GM12878 (cell line): ENCODE measurements at regions not wholly inside any gene's neighbourhood (a gene's known extent, or its start where the extent isn't known, plus 50 kb on each side); places are given as distances from the start of the nearest gene placed in this dataset.

Experiments
- ATAC-seq: fragments of 200-7000 bp; cut with Tn5 transposase; 3 replicates; pipeline ENCODE4 v1.9.1; 2020; ENCODE audit warnings: mild to moderate bottlenecking, moderate library complexity
- BruUV-seq: library from RNA; stranded (reverse); fragments of 400-500 nt; replicated peaks from 2 replicates; lab custom pipeline; 2021; lab: Mats Ljungman, UMichigan
- CTCF ChIA-PET: fragments of 300-600 bp; sonication (Branson Sonifier 250); formaldehyde crosslinking; extraction: SDS; loops from one replicate; lab custom pipeline; 2021; ENCODE audit warnings: inconsistent platforms; lab: Yijun Ruan, JAX
- POLR2A ChIA-PET: fragments of 350-600 bp; formaldehyde crosslinking; extraction: SDS; loops from one replicate; lab custom pipeline; 2021; ENCODE audit warnings: inconsistent platforms; lab: Charles Lee
- RAD21 ChIA-PET: fragments of 300-600 bp; sonication (Branson Sonifier 250); formaldehyde crosslinking; loops from one replicate; lab custom pipeline; 2023; ENCODE audit warnings: antibody characterized with exemption; ENCODE audit not compliant: unreplicated experiment; lab: Charles Lee
- SMC1A ChIA-PET: fragments of 300-600 bp; sonication (Branson Sonifier 250); formaldehyde crosslinking; loops from one replicate; lab custom pipeline; 2023; ENCODE audit not compliant: unreplicated experiment, uncharacterized antibody; lab: Charles Lee
- DNase-seq: peaks from one replicate; pipeline ENCODE4 v3.0.0-alpha.2; 2011; ENCODE audit warnings: low read depth, low spot score
- FAIRE-seq: peaks from 3 replicates; lab custom pipeline; 2011; peaks lifted over from hg19 to GRCh38; lab: Jason Lieb, UNC
- H2AFZ ChIP-seq: 2 replicates; pipeline ENCODE4 v1.6.0; 2011; ENCODE audit warnings: low read depth, low read length, control low read depth; ENCODE audit not compliant: control insufficient read depth
- H3K27ac ChIP-seq: 2 replicates; pipeline ENCODE4 v1.5.1; 2011; ENCODE audit warnings: control low read depth; ENCODE audit not compliant: control insufficient read depth, insufficient read depth
- H3K27me3 ChIP-seq, 2 experiments: replicated peaks in 1 of 2; 2 replicates each; pipeline versions ENCODE4 v1.6.0 to v1.6.1; 2011; ENCODE audit warnings: low read length in 1 of 2; ENCODE audit not compliant: control insufficient read depth in 2 of 2, insufficient read depth in 2 of 2
- H3K36me3 ChIP-seq, 2 experiments: 2 replicates each; pipeline ENCODE4 v1.5.1; 2011; ENCODE audit warnings: low read length in 1 of 2; ENCODE audit not compliant: control insufficient read depth in 2 of 2, insufficient read depth in 2 of 2
- H3K4me1 ChIP-seq: 2 replicates; pipeline ENCODE4 v1.6.1; 2011; ENCODE audit warnings: mild to moderate bottlenecking, low read length, moderate library complexity, mixed read lengths; ENCODE audit not compliant: control insufficient read depth, insufficient read depth
- H3K4me2 ChIP-seq: 2 replicates; pipeline ENCODE4 v1.6.0; 2011; ENCODE audit warnings: control low read depth; ENCODE audit not compliant: control insufficient read depth, insufficient read depth
- H3K4me3 ChIP-seq: fragments of 200-600 bp; sonication (generic); 2 replicates; pipeline ENCODE4 v1.5.1; 2016
- H3K79me2 ChIP-seq: 2 replicates; pipeline ENCODE4 v1.6.0; 2011; ENCODE audit warnings: low read length; ENCODE audit not compliant: control insufficient read depth, insufficient read depth
- H3K9ac ChIP-seq: 2 replicates; pipeline ENCODE4 v1.8.0; 2011; ENCODE audit warnings: low read length, control low read depth, mixed read lengths; ENCODE audit not compliant: control insufficient read depth, insufficient read depth
- H3K9me3 ChIP-seq: replicated peaks from 3 replicates; pipeline ENCODE4 v1.5.1; 2011; ENCODE audit warnings: mild to moderate bottlenecking, low read length; ENCODE audit not compliant: control insufficient read depth, insufficient read depth
- H4K20me1 ChIP-seq: 2 replicates; pipeline ENCODE4 v1.6.0; 2011; ENCODE audit not compliant: control insufficient read depth, insufficient read depth
- BCL3 ChIP-seq: IDR thresholded peaks from 2 replicates; pipeline ENCODE4 v1.6.1; 2011; ENCODE audit warnings: borderline replicate concordance, low read depth, mild to moderate bottlenecking, moderate library complexity, low read length; ENCODE audit not compliant: insufficient read depth, poor library complexity, severe bottlenecking
- CBX5 ChIP-seq: sonication (generic); IDR thresholded peaks from 2 replicates; pipeline ENCODE4 v1.6.1; 2016; ENCODE audit warnings: low read depth, moderate library complexity, mild to moderate bottlenecking, inconsistent platforms
- EED ChIP-seq: sonication (generic); IDR thresholded peaks from 2 replicates; pipeline ENCODE4 v1.6.1; 2016; ENCODE audit warnings: antibody characterized with exemption, low read depth
- EGR1 ChIP-seq, 2 experiments: IDR thresholded peaks; 1 replicate in 1 of 2; 2 replicates in 1 of 2; pipeline ENCODE4 v1.6.1; 2011 to 2012; ENCODE audit warnings: low read depth in 2 of 2, low read length in 2 of 2, borderline replicate concordance in 1 of 2, mild to moderate bottlenecking in 1 of 2, moderate library complexity in 1 of 2
- ESRRA ChIP-seq: IDR thresholded peaks from 2 replicates; pipeline ENCODE4 v1.6.1; 2012; ENCODE audit warnings: mild to moderate bottlenecking, low read length, improper control_type of control experiment
- FOXK2 ChIP-seq: fragments of 450-650 bp; IDR thresholded peaks from 2 replicates; pipeline ENCODE4 v1.6.1; 2017; ENCODE audit warnings: mild to moderate bottlenecking, moderate library complexity
- JUNB ChIP-seq: IDR thresholded peaks from 2 replicates; pipeline ENCODE4 v1.6.1; 2016; ENCODE audit warnings: antibody characterized with exemption, mild to moderate bottlenecking
- NBN ChIP-seq: fragments of 450-650 bp; IDR thresholded peaks from 2 replicates; pipeline ENCODE4 v1.6.1; 2016
- NKRF ChIP-seq: fragments of 450-650 bp; conservative IDR thresholded peaks from 2 replicates; pipeline ENCODE4 v1.6.1; 2017; ENCODE audit warnings: mild to moderate bottlenecking, moderate library complexity
- PAX5 ChIP-seq: IDR thresholded peaks from 2 replicates; pipeline ENCODE4 v1.6.1; 2011; ENCODE audit warnings: low read depth, low read length, borderline replicate concordance
- PKNOX1 ChIP-seq: fragments of 450-650 bp; IDR thresholded peaks from 2 replicates; pipeline ENCODE4 v1.6.1; 2016; ENCODE audit warnings: mild to moderate bottlenecking
- SREBF2 ChIP-seq: IDR thresholded peaks from 2 replicates; pipeline ENCODE4 v1.6.1; 2012; ENCODE audit warnings: mild to moderate bottlenecking, low read length
- TAF1 ChIP-seq: IDR thresholded peaks from 2 replicates; pipeline ENCODE4 v1.6.1; 2011; ENCODE audit warnings: mild to moderate bottlenecking, low read depth, low read length, borderline replicate concordance
- YBX1 ChIP-seq: fragments of 450-650 bp; IDR thresholded peaks from 2 replicates; pipeline ENCODE4 v1.6.1; 2016; ENCODE audit warnings: antibody characterized with exemption
- ZBTB33 ChIP-seq: fragments of 450-650 bp; IDR thresholded peaks from 2 replicates; pipeline ENCODE4 v1.6.1; 2017; ENCODE audit warnings: mild to moderate bottlenecking
- ZNF24 ChIP-seq: fragments of 450-650 bp; IDR thresholded peaks from 2 replicates; pipeline ENCODE4 v1.6.1; 2017; ENCODE audit warnings: antibody characterized with exemption, mild to moderate bottlenecking
- ZSCAN29 ChIP-seq: fragments of 450-650 bp; IDR thresholded peaks from 2 replicates; pipeline ENCODE4 v1.6.1; 2017; ENCODE audit warnings: mild to moderate bottlenecking, moderate library complexity
- ZZZ3 ChIP-seq: IDR thresholded peaks from 2 replicates; pipeline ENCODE4 v1.6.1; 2011; ENCODE audit warnings: low read depth; ENCODE audit not compliant: control insufficient read depth, insufficient read length
- WGBS: methylation state at CpG from one replicate; pipeline ENCODE4 v1.1.6; 2016; ENCODE audit warnings: low lambda C conversion rate; ENCODE audit not compliant: insufficient replicate concordance, insufficient coverage; ENCODE audit errors: missing lambda C conversion rate; 5-methylcytosine and 5-hydroxymethylcytosine counted together
- in situ Hi-C: fragments of 300-500 bp; cut with MboI; formaldehyde crosslinking; loops from 9 replicates; pipeline ENCODE4 v1.14.3; 2018; ENCODE audit warnings: mixed read lengths
- intact Hi-C: fragments of 100-400 bp; cut with micrococcal nuclease; formaldehyde crosslinking; loops from one replicate; pipeline ENCODE4 v1.14.2; 2022; ENCODE audit not compliant: unreplicated experiment

GRCh38 chr3:95750097-95750496, 1064.3 kb upstream of the EPHA6 start (continued):
- no peak for TF ChIP-seq NKRF

- in situ Hi-C loops = no loop called here
- Histone ChIP-seq H3K4me1 (no peaks in the 10 kb centered on the region), H3K79me2 (no peaks in the 10 kb centered on the region), H3K9ac (no peak overlapping the region), H2AFZ (no peak overlapping the region), H3K9me3 (no peaks in the 10 kb centered on the region), H4K20me1 (no peaks in the 10 kb centered on the region), H3K36me3 (no peaks in the 10 kb centered on the region), H3K27me3 (no peaks in the 10 kb centered on the region), H3K4me3 (no peak overlapping the region), H3K4me2 (no peak overlapping the region), H3K27ac (no peak overlapping the region)
- no TSS peak for BruUV-seq
- ChIA-PET POLR2A (no interaction called here), CTCF (no interaction called here), SMC1A (interaction anchor here (0.7 to 1.1 kb wide), 2 partner anchors 74 to 951 kb away, joined by 3 read pairs; no protein-coding TSS in a partner anchor), RAD21 (no interaction called here)
- peak; percentile 31; the same call in 2 of the 3 replicates for ATAC-seq
- no peak for FAIRE-seq
- no peak for DNase-seq
- intact Hi-C loops = no loop called here
- 7% methylated on average over 3 of the region's 3 CpGs for WGBS
- no peak for TF ChIP-seq TAF1
- no peak for TF ChIP-seq ZSCAN29
- no peak for TF ChIP-seq ZBTB33
- no peak for TF ChIP-seq NBN
- no peak for TF ChIP-seq SREBF2
- TF ChIP-seq CBX5 = no peak
- no peak for TF ChIP-seq FOXK2
- no peak for TF ChIP-seq EED
- no peak for TF ChIP-seq PKNOX1
- TF ChIP-seq JUNB = no peak
- TF ChIP-seq ZNF24 = no peak
- TF ChIP-seq YBX1 = no peak
- no peak for TF ChIP-seq PAX5
- TF ChIP-seq EGR1 (IDR thresholded peaks at IDR 0.05; ENCODE audit: borderline replicate concordance in 1 of 2, low read depth in 2 of 2, low read length in 2 of 2) = no peak
- TF ChIP-seq ESRRA = no peak
- no peak for TF ChIP-seq BCL3
- TF ChIP-seq ZZZ3 = no peak
Observed at GRCh38 chr3:95751509-95751908, 1062.9 kb upstream of the EPHA6 start.
